Activated naive CD4-positive, alpha-beta T cell treated with anti-CD3 and anti-CD28 coated beads, Interleukin-2, amount 50 U/mL, for 72 hours (primary cell): ENCODE measurements at regions not wholly inside any gene's neighbourhood (a gene's known extent, or its start where the extent isn't known, plus 50 kb on each side); places are given as distances from the start of the nearest gene placed in this dataset.

Experiments used
- ATAC-seq, 2 donors: fragments of 150-1000 bp; cut with Tn5 transposase; 2 replicates each; pipeline ENCODE4 v1.10.0; 2021; ENCODE audit warnings: mild to moderate bottlenecking in 2 of 2, moderate library complexity in 2 of 2
- DNase-seq, 2 donors: peaks; one replicate each; pipeline ENCODE4 v3.0.0; 2021 to 2022; ENCODE audit warnings: low spot score in 2 of 2
- H3K27ac Mint-ChIP-seq, 2 donors: one replicate each; pipeline ENCODE4 v1.8.0; 2022; ENCODE audit warnings: mild to moderate bottlenecking in 2 of 2, mixed read lengths in 2 of 2
- H3K36me3 Mint-ChIP-seq, 2 donors: one replicate each; pipeline ENCODE4 v1.8.0; 2022; ENCODE audit warnings: mixed read lengths in 2 of 2
- H3K9me3 Mint-ChIP-seq, 2 donors: one replicate each; pipeline ENCODE4 v1.8.0; 2022; ENCODE audit warnings: mixed read lengths in 2 of 2

- Mint-ChIP-seq H3K36me3 (peaks cover 0 to 10% of the 10 kb centered on the region in 2 donors), H3K9me3 (peaks cover 0 to 5% of the 10 kb centered on the region in 2 donors), H3K27ac (peak overlapping the region; percentile 26 to 83)
- DNase-seq: peak in 1 of 2 donors; percentile 27
- ATAC-seq: peak; percentile 84 to 86
These were observed 227.2 kb downstream of the FOXO1 start for GRCh38 chr13:40438999-40439797.

GRCh38 chr13:40439928-40440327, 226.5 kb downstream of the FOXO1 start:
- Mint-ChIP-seq H3K9me3 (peaks cover 0 to 3% of the 10 kb centered on the region in 2 donors), H3K27ac (no peak overlapping the region), H3K36me3 (peaks cover 0 to 4% of the 10 kb centered on the region in 2 donors)
- ATAC-seq (no peak), DNase-seq (no peak)

GRCh38 chr13:40440990-40441820, 225.2 kb downstream of the FOXO1 start:
- DNase-seq: no peak
- H3K27ac Mint-ChIP-seq: no peak overlapping the region
- peaks cover 0 to 2% of the 10 kb centered on the region in 2 donors for H3K36me3 Mint-ChIP-seq

GRCh38 chr13:40442231-40442630, 224.2 kb downstream of the FOXO1 start:
- H3K36me3 Mint-ChIP-seq: peaks cover 0 to 9% of the 10 kb centered on the region in 2 donors
- H3K9me3 Mint-ChIP-seq: peaks cover 0 to 5% of the 10 kb centered on the region in 2 donors
- no peak overlapping the region for H3K27ac Mint-ChIP-seq
- DNase-seq (no peak), ATAC-seq (no peak)

More at GRCh38 chr13:40440990-40441820, 225.2 kb downstream of the FOXO1 start:
- no peak for ATAC-seq
- H3K9me3 Mint-ChIP-seq: peaks cover 0 to 1% of the 10 kb centered on the region in 2 donors

- Mint-ChIP-seq H3K9me3 (peaks cover 0 to 5% of the 10 kb centered on the region in 2 donors), H3K27ac (no peak overlapping the region), H3K36me3 (peaks cover 0 to 9% of the 10 kb centered on the region in 2 donors)
- ATAC-seq: no peak
- DNase-seq: no peak
These were observed 223.6 kb downstream of the FOXO1 start for GRCh38 chr13:40442826-40443225.

GRCh38 chr13:40444241-40444640, 222.2 kb downstream of the FOXO1 start:
- ATAC-seq (no peak), DNase-seq (no peak)
- Mint-ChIP-seq H3K27ac (no peak overlapping the region), H3K9me3 (peaks cover 3 to 8% of the 10 kb centered on the region in 2 donors), H3K36me3 (peaks cover 0 to 14% of the 10 kb centered on the region in 2 donors)

GRCh38 chr13:40445557-40445990, 220.9 kb downstream of the FOXO1 start:
- ATAC-seq (peak; percentile 64 to 98), DNase-seq (peak in 1 of 2 donors; percentile 62)
- Mint-ChIP-seq H3K9me3 (peaks cover 9 to 13% of the 10 kb centered on the region in 2 donors), H3K36me3 (peaks cover 0 to 27% of the 10 kb centered on the region in 2 donors), H3K27ac (no peak overlapping the region)

- Mint-ChIP-seq H3K27ac (no peak overlapping the region), H3K36me3 (peaks cover 0 to 35% of the 10 kb centered on the region in 2 donors), H3K9me3 (peaks cover 14 to 19% of the 10 kb centered on the region in 2 donors)
- ATAC-seq (no peak), DNase-seq (no peak)
These were observed 220.1 kb downstream of the FOXO1 start for GRCh38 chr13:40446365-40446764.

GRCh38 chr13:40447857-40448256, 218.6 kb downstream of the FOXO1 start:
- Mint-ChIP-seq H3K27ac (no peak overlapping the region), H3K9me3 (peaks cover 14 to 19% of the 10 kb centered on the region in 2 donors), H3K36me3 (peaks cover 0 to 35% of the 10 kb centered on the region in 2 donors)
- ATAC-seq: no peak
- no peak for DNase-seq

- ATAC-seq (peak in 1 of 2 donors; percentile 76), DNase-seq (no peak)
- no peak overlapping the region for H3K27ac Mint-ChIP-seq
These were observed 214.3 kb downstream of the FOXO1 start for GRCh38 chr13:40452038-40452666.

GRCh38 chr13:40452741-40453334, 213.6 kb downstream of the FOXO1 start:
- no peak overlapping the region for H3K27ac Mint-ChIP-seq
- H3K9me3 Mint-ChIP-seq: peaks cover 14% of the 10 kb centered on the region in 2 donors
- H3K36me3 Mint-ChIP-seq: peaks cover 0 to 26% of the 10 kb centered on the region in 2 donors
- no peak for ATAC-seq
- no peak for DNase-seq

More at GRCh38 chr13:40452038-40452666, 214.3 kb downstream of the FOXO1 start:
- peaks cover 14% of the 10 kb centered on the region in 2 donors for H3K9me3 Mint-ChIP-seq
- peaks cover 0 to 26% of the 10 kb centered on the region in 2 donors for H3K36me3 Mint-ChIP-seq

- Mint-ChIP-seq H3K36me3 (peaks cover 0 to 26% of the 10 kb centered on the region in 2 donors), H3K27ac (no peak overlapping the region), H3K9me3 (peaks cover 14% of the 10 kb centered on the region in 2 donors)
- ATAC-seq (no peak), DNase-seq (no peak)
These were observed 213.0 kb downstream of the FOXO1 start for GRCh38 chr13:40453351-40454021.

GRCh38 chr13:40456397-40456953, 210.0 kb downstream of the FOXO1 start:
- Mint-ChIP-seq H3K27ac (no peak overlapping the region), H3K9me3 (no peaks in the 10 kb centered on the region), H3K36me3 (no peaks in the 10 kb centered on the region)
- ATAC-seq (no peak), DNase-seq (no peak)

GRCh38 chr13:40456979-40457553, 209.4 kb downstream of the FOXO1 start:
- ATAC-seq: peak in 1 of 2 donors; percentile 36
- Mint-ChIP-seq H3K36me3 (no peaks in the 10 kb centered on the region), H3K9me3 (no peaks in the 10 kb centered on the region), H3K27ac (no peak overlapping the region)
- no peak for DNase-seq
